Heart left ventricle (tissue), 13 donors: ENCODE measurements at regions not wholly inside any gene's neighbourhood (a gene's known extent, or its start where the extent isn't known, plus 50 kb on each side); places are given as distances from the start of the nearest gene placed in this dataset.

ENCODE experiments used
- CTCF ChIP-seq, 12 donors: fragments of 200-600 bp; sonication (generic) in 4 of 12; IDR thresholded peaks; one replicate each; pipeline versions ENCODE4 v1.5.0 to v1.8.0; 2018 to 2022; ENCODE audit warnings: antibody characterized with exemption in 12 of 12, mild to moderate bottlenecking in 5 of 12
- POLR2A ChIP-seq, 2 donors: fragments of 450-650 bp; IDR thresholded peaks; one replicate each; pipeline ENCODE4 v1.6.1; 2017; ENCODE audit warnings: antibody characterized with exemption in 2 of 2, mild to moderate bottlenecking in 2 of 2, moderate library complexity in 2 of 2
- donor health status: ischemic (EF 13 %, LVEDD 7.1; RV severe dilation, severe dysfunction).
- donor health status: DM: no; HTN: yes; CAD: no.
- donor health status: DM: no; HTN: no; CAD: no.
- donor health status: ischemic (EF 25% LVEDD 6.9; RV normal size, moderate dysfunction).
- donor health status: ischemic (EF 25% LVEDD 5.7; RV mildly dilated, moderate dysfunction).
- donor health status: ischemic (EF 35%, LVEDD 5.7; RV mildly dilated, moderate dysfunction).
- donor health status: nonischemic (EF 11% LVEDD 7.7; RV severe dilation, severe dysfunction).
- donor health status: DM: yes; HTN: yes; CAD: no.
- donor health status: PGD.
- donor health status: ischemic (EF 29% LVEDD 5.4; RV normal size, mild dysfunction).
- donor health status: nonischemic (EF 23%, LVEDD 6.1; RV moderate dilation, normal function).

DNA sequence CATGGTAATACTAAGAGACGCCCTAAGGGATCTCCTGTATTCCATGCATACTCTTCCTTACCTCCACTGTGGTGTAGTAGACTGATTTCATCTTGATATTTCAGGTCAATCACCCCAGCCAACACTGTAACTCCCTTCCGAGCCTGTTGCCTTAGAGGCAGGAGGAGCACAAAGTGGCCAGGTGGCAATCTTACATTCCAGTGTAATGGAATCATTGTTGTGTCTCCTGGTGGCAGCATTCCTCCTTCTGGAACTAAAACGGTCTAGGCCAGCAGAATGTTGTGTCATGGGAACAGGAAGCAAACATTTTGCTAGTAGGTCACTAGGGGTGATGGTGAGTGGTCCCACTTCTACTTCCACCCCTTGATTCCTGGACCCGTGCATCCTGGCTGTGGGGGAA is 405.7 kb upstream of the SLC10A2 start:
- TF ChIP-seq CTCF (IDR thresholded peaks at IDR 0.05) (no peak), POLR2A (IDR thresholded peaks at IDR 0.05) (no peak)
